Colonic mucosa (tissue), 4 donors: ENCODE measurements at regions not wholly inside any gene's neighbourhood (a gene's known extent, or its start where the extent isn't known, plus 50 kb on each side); places are given as distances from the start of the nearest gene placed in this dataset.

ENCODE experiments used
- DNase-seq: peaks from one replicate; pipeline ENCODE4 v3.0.0-alpha.2; 2020
- H3K27ac ChIP-seq: fragments of 200-600 bp; one replicate; pipeline ENCODE4 v1.8.0; 2021
- H3K27me3 ChIP-seq: fragments of 200-600 bp; one replicate; pipeline ENCODE4 v1.8.0; 2021
- H3K36me3 ChIP-seq: fragments of 200-600 bp; one replicate; pipeline ENCODE4 v1.8.0; 2021
- H3K4me1 ChIP-seq: fragments of 200-600 bp; one replicate; pipeline ENCODE4 v1.8.0; 2021; ENCODE audit warnings: mild to moderate bottlenecking
- H3K4me3 ChIP-seq: fragments of 200-600 bp; one replicate; pipeline ENCODE4 v1.8.0; 2021
- H3K9ac ChIP-seq, 2 donors: one replicate each; pipeline ENCODE4 v1.7.0; 2013; ENCODE audit warnings: control low read depth in 2 of 2, low read depth in 2 of 2, low read length in 2 of 2
- H3K9me3 ChIP-seq: fragments of 200-600 bp; one replicate; pipeline ENCODE4 v1.8.0; 2021
- intact Hi-C: fragments of 100-400 bp; cut with DNase I; formaldehyde crosslinking; loops from one replicate; pipeline ENCODE4 v1.14.1; 2022
- TF ChIP-seq, protein P1 (sequence below): fragments of 200-600 bp; IDR thresholded peaks from one replicate; pipeline ENCODE4 v1.8.0; 2022; ENCODE audit warnings: antibody characterized with exemption, mild to moderate bottlenecking
- donor health status: healthy.
- donor health status: DM: no; HTN: no; CAD: no.
- donor health status: DM: no; HTN: no; CAD: no.

DNA sequence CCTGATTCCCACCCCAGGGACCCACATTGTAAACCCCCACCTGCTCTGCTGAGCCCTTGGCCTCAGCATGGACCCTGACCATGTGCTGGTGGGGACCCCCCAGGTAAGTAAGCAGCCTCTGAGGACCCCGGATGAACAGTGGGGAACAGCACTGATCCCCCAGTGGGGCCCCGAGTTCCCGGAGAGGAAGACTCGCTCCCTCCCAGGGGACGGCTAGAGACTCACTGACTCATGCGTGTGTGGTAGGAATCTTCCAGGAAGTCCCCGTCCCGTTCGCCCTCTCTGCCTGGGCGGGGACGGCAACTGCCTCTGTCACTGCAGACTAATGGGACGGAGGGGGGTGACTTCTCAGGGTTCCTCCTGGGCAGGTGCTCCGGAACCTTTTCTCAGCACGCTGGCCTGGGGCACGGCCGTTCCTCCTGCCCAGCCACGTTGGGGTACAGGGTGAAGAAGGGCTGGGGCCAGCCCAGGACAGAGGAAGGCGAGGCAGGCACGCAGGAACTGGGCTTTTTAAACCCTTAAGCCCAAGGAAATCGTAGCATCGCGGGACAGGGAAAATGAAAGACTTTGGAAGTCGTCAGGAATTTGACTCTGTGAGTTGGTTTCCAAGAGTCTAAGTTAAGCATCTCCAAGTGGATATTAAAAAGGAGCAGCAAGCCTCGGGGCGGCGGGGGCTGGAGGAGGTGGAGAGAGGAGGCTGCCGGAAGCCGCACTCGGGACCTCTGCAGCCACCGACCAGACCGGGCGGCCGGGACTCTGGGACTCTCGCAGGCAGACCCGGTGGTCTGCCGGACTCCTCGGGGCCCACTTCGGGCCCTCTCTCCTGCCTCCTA, 178.7 kb downstream of the SEC14L1 start:
- Histone ChIP-seq H3K9me3 (no peaks in the 10 kb centered on the region), H3K36me3 (no peaks in the 10 kb centered on the region), H3K27ac (peak overlapping the region; percentile 83), H3K27me3 (no peaks in the 10 kb centered on the region), H3K9ac (peak overlapping the region; percentile 72 to 83), H3K4me3 (peak overlapping the region; percentile 29), H3K4me1 (peaks cover 27% of the 10 kb centered on the region)
- TF ChIP-seq, protein P1, sequence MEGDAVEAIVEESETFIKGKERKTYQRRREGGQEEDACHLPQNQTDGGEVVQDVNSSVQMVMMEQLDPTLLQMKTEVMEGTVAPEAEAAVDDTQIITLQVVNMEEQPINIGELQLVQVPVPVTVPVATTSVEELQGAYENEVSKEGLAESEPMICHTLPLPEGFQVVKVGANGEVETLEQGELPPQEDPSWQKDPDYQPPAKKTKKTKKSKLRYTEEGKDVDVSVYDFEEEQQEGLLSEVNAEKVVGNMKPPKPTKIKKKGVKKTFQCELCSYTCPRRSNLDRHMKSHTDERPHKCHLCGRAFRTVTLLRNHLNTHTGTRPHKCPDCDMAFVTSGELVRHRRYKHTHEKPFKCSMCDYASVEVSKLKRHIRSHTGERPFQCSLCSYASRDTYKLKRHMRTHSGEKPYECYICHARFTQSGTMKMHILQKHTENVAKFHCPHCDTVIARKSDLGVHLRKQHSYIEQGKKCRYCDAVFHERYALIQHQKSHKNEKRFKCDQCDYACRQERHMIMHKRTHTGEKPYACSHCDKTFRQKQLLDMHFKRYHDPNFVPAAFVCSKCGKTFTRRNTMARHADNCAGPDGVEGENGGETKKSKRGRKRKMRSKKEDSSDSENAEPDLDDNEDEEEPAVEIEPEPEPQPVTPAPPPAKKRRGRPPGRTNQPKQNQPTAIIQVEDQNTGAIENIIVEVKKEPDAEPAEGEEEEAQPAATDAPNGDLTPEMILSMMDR = no peak
- peak; percentile 94 for DNase-seq
- intact Hi-C loops = no loop called here

DNA sequence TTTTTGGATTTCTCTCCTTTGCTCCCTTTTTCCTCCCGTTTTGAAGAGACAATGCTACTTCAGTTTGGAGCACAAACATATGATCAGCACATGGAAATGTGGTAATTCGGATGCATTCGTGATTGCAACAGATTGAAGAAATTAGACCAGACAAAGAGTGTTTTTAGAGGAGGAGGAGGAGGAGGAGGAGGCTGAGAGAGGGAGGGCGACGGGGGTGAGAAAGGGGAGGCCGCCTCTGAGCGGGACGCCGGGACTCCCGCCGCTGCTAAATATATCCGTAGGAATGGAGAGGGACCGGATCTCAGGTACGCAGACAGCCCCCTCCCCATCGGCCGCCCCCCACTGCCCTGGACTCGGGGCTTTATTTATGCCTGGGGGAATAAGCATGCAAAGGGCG, 179.3 kb downstream of the SEC14L1 start:
- intact Hi-C loops = no loop called here
- Histone ChIP-seq H3K27me3 (no peaks in the 10 kb centered on the region), H3K4me1 (peaks cover 30% of the 10 kb centered on the region), H3K4me3 (peak overlapping the region; percentile 29), H3K9ac (peak overlapping the region in 1 of 2 donors; percentile 83), H3K36me3 (no peaks in the 10 kb centered on the region), H3K9me3 (no peaks in the 10 kb centered on the region), H3K27ac (peak overlapping the region; percentile 83)
- TF ChIP-seq, protein P1 = no peak
- DNase-seq = no peak

DNA sequence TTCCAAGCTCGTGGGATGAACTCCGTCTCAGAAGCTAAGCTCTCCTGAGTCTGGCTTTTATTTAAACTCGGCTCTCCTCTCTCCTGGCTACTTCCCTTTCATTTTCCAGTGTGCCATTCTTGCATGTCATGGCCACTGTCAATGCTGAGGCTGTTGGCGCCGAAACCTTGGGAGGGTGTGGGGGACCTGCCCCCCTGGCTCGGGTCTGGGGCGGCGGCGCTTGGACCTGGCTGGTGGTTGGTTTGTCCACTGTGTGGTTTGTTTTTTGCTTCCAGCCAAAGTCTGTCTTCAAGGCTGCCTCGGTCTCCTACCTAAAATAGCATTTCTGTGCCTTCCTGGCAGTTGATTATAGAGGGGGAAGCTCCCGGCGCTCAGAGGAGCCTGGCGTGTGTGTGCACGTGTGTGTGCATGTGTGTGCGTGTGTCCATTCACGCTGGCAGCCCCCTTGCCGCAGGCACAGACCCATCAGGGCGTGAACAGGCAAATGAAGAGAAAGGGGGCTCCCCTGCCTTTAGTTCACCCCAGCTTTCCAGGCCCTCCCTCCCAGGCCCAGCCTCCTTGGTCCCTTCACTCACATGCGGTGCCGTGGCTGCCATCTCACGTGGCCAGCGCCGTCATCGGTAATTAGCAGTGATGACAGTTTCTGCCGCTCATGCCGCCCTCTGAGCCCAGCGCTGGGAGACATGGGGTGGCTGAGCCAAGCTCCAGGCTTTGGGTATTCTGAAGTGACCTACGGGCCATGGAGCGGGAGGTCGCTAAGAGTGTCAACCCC, 179.9 kb downstream of the SEC14L1 start:
- TF ChIP-seq, protein P1 = no peak
- no peaks in the 10 kb centered on the region for H3K36me3 ChIP-seq
- intact Hi-C loops = no loop called here
- H3K27ac ChIP-seq = peak overlapping the region; percentile 83
- H3K9me3 ChIP-seq = no peaks in the 10 kb centered on the region
- peak overlapping the region; percentile 51 to 83 for H3K9ac ChIP-seq
- H3K4me1 ChIP-seq = peaks cover 36% of the 10 kb centered on the region
- H3K4me3 ChIP-seq = peak overlapping the region; percentile 29
- DNase-seq = no peak
- no peaks in the 10 kb centered on the region for H3K27me3 ChIP-seq

DNA sequence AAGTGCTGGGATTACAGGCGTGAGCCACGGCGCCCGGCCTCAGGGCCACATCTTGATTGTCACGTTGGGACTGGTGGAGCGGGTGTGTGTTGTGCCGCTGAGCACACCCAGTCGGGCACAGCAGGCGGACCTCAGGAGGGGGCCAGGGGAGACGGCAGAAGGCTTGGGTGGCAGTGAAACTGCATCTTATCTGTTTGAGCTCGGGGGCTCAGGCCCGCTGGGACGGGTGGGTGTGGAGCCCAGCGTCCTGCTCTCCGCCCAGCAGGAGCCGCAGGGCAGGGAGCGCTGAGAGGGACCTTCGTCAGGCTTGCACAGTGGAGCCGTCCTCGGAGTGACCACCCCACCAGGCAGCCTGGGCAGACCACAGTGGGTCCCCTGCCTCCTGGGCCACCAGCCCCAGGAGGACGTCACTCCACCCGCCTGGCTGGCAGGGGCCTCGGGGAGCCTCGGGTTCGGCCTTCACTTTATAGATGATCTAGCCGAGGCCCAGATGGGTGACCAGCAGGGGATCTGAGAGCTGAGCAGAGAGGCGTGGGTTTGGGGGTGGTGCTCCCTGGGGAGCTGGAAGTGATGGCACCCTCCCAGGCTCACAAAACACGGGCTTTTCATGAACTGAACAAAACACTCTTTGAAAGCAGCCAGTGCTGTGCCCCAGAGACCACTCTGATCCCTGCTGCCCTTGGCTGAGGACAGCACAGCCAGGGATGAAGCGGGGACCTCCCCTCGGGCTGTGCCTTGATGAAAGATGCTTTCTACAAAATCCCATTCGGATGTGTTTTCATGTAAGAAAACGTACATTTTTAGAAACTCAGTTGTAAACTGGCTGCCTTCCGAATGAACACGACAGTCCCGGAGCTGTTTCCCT, 181.1 kb downstream of the SEC14L1 start:
- Histone ChIP-seq H3K27ac (peak overlapping the region; percentile 61), H3K4me3 (no peak overlapping the region), H3K27me3 (no peaks in the 10 kb centered on the region), H3K36me3 (no peaks in the 10 kb centered on the region), H3K9ac (peak overlapping the region; percentile 30 to 68), H3K9me3 (no peaks in the 10 kb centered on the region), H3K4me1 (peaks cover 42% of the 10 kb centered on the region)
- no peak for DNase-seq
- TF ChIP-seq, protein P1 = no peak
- intact Hi-C loops = no loop called here
